CD8-positive, alpha-beta memory T cell (primary cell): ENCODE measurements at regions not wholly inside any gene's neighbourhood (a gene's known extent, or its start where the extent isn't known, plus 50 kb on each side); places are given as distances from the start of the nearest gene placed in this dataset.
A peak's percentile ranks its signal among the peaks of the same experiment; 100 is the strongest.

Source experiments
- CTCF ChIA-PET: fragments of 350-600 bp; sonication (Branson Sonifier 250); formaldehyde crosslinking; loops from one replicate; lab custom pipeline; 2021; ENCODE audit warnings: antibody characterized with exemption; lab: Charles Lee
- POLR2A ChIA-PET: fragments of 350-600 bp; sonication (Branson Sonifier 250); formaldehyde crosslinking; loops from one replicate; lab custom pipeline; 2021; ENCODE audit warnings: antibody characterized with exemption; lab: Charles Lee
- DNase-seq, 5 donors: peaks; one replicate each; pipeline versions ENCODE4 v3.0.0 to v3.0.0-alpha.2; 2020 to 2022; ENCODE audit warnings: mixed read lengths in 1 of 5
- H3K27ac ChIP-seq: one replicate; pipeline ENCODE4 v1.7.0; 2013; ENCODE audit warnings: low read depth, mild to moderate bottlenecking, low read length, moderate library complexity
- H3K27me3 ChIP-seq: 2 replicates; pipeline ENCODE4 v1.7.0; 2013; ENCODE audit warnings: low read length, mild to moderate bottlenecking; ENCODE audit not compliant: insufficient read depth, poor library complexity, severe bottlenecking
- H3K36me3 ChIP-seq: 2 replicates; pipeline ENCODE4 v1.7.0; 2013; ENCODE audit warnings: mild to moderate bottlenecking, low read length, moderate library complexity; ENCODE audit not compliant: insufficient read depth
- H3K4me1 ChIP-seq: 2 replicates; pipeline ENCODE4 v1.7.0; 2013; ENCODE audit warnings: mild to moderate bottlenecking, low read length, moderate library complexity; ENCODE audit not compliant: insufficient read depth
- H3K4me3 ChIP-seq: 2 replicates; pipeline ENCODE4 v1.7.0; 2013; ENCODE audit warnings: mild to moderate bottlenecking, low read length
- H3K9me3 ChIP-seq: 2 replicates; pipeline ENCODE4 v1.7.0; 2013; ENCODE audit warnings: mild to moderate bottlenecking, low read length
- H3K27ac Mint-ChIP-seq, 8 donors: one replicate each; pipeline ENCODE4 v1.8.0; 2020 to 2021; ENCODE audit warnings: mixed read lengths in 8 of 8, mild to moderate bottlenecking in 6 of 8, inconsistent platforms in 3 of 8, moderate library complexity in 3 of 8
- H3K27me3 Mint-ChIP-seq, 2 donors: one replicate each; pipeline ENCODE4 v1.8.0; 2020 to 2021; ENCODE audit warnings: mixed read lengths in 2 of 2, mild to moderate bottlenecking in 1 of 2, moderate library complexity in 1 of 2
- H3K36me3 Mint-ChIP-seq, 3 donors: one replicate each; pipeline ENCODE4 v1.8.0; 2020 to 2021; ENCODE audit warnings: mixed read lengths in 3 of 3, inconsistent platforms in 1 of 3, mild to moderate bottlenecking in 1 of 3
- H3K4me1 Mint-ChIP-seq, 3 donors: one replicate each; pipeline ENCODE4 v1.8.0; 2020 to 2021; ENCODE audit warnings: mixed read lengths in 3 of 3, inconsistent platforms in 1 of 3, mild to moderate bottlenecking in 1 of 3
- H3K4me3 Mint-ChIP-seq, 7 donors: one replicate each; pipeline ENCODE4 v1.8.0; 2020 to 2021; ENCODE audit warnings: mixed read lengths in 7 of 7, mild to moderate bottlenecking in 6 of 7, moderate library complexity in 4 of 7, inconsistent platforms in 2 of 7
- H3K9me3 Mint-ChIP-seq, 5 donors: one replicate each; pipeline ENCODE4 v1.8.0; 2020 to 2022; ENCODE audit warnings: mixed read lengths in 5 of 5, mild to moderate bottlenecking in 3 of 5, moderate library complexity in 2 of 5, inconsistent platforms in 1 of 5

DNA sequence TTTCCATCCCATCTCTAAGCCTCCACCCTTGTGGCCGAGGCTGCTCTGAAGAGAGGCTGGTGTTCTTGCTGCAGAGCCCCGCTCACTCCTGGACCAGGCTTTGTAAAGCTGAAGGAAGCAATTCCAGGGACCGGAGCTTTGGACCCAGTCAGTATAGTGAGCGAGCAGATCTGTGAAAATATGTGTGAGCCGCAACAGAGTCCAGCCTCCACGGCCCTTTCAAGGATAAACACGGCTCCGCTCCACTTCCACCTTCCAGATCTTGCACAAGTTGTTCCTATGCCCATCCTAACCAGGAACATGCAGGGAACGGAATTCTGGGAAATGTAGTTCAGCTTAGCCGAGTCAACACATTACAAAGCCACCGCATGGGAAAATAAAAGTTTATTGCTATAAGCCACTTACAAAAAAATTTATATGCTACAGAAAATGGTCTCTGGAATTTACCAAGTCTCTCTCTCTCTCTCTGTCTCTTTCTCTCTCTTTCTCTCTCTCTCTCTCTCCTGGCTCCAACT lies 151.7 kb upstream of the ZNF521 start:
- H3K36me3 ChIP-seq: no peaks in the 10 kb centered on the region
- no peak for DNase-seq
- H3K36me3 Mint-ChIP-seq: no peaks in the 10 kb centered on the region
- H3K4me3 Mint-ChIP-seq: no peak overlapping the region
- H3K4me3 ChIP-seq: no peak overlapping the region
- peaks cover 0 to 2% (median 0%) of the 10 kb centered on the region in 5 donors for H3K9me3 Mint-ChIP-seq
- no peaks in the 10 kb centered on the region for H3K27me3 ChIP-seq
- no peak overlapping the region for H3K27ac ChIP-seq
- no peaks in the 10 kb centered on the region for H3K4me1 Mint-ChIP-seq
- H3K27me3 Mint-ChIP-seq: peaks cover 0 to 2% of the 10 kb centered on the region in 2 donors
- CTCF ChIA-PET: no interaction called here
- no peak overlapping the region for H3K27ac Mint-ChIP-seq
- POLR2A ChIA-PET: no interaction called here
- H3K9me3 ChIP-seq: no peaks in the 10 kb centered on the region
- no peaks in the 10 kb centered on the region for H3K4me1 ChIP-seq

DNA sequence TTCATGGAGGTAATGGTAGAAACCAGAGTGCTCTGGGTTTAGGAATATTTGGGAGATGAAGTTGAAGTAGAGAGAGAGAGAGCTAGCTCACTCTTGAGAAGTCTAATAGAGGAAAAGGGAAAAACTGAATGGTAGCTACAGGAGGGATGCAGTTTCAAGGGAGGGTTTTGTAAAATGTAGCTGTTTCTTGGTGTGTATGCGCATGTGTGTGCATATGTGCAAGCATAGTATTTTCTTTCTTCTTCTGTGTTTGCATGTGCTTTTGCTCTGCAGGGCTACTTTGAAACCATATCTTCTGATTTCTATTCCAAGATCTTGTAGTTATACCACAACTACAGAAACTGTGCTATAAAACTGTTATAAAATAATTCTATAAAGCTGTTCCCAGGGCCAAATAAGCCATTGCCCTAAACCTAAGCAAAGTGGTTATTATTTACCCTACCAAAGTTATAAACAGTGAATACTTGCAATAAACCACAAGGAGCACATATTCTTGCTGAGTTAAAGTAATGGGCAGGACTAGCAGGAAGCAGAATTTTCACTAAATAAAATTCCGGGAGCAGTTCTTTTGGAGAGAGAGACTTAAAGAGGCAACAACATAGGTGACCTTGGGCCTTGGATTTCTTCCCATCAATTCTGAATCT lies 145.3 kb upstream of the ZNF521 start:
- no peaks in the 10 kb centered on the region for H3K36me3 Mint-ChIP-seq
- Histone ChIP-seq H3K4me1 (no peaks in the 10 kb centered on the region), H3K27ac (no peak overlapping the region), H3K27me3 (no peaks in the 10 kb centered on the region), H3K9me3 (no peaks in the 10 kb centered on the region), H3K4me3 (no peak overlapping the region), H3K36me3 (no peaks in the 10 kb centered on the region)
- ChIA-PET POLR2A (no interaction called here), CTCF (no interaction called here)
- peaks cover 0 to 2% of the 10 kb centered on the region in 2 donors for H3K27me3 Mint-ChIP-seq
- H3K27ac Mint-ChIP-seq: no peak overlapping the region
- peaks cover 0 to 9% (median 2%) of the 10 kb centered on the region in 5 donors for H3K9me3 Mint-ChIP-seq
- no peaks in the 10 kb centered on the region for H3K4me1 Mint-ChIP-seq
- no peak for DNase-seq
- no peak overlapping the region for H3K4me3 Mint-ChIP-seq

DNA sequence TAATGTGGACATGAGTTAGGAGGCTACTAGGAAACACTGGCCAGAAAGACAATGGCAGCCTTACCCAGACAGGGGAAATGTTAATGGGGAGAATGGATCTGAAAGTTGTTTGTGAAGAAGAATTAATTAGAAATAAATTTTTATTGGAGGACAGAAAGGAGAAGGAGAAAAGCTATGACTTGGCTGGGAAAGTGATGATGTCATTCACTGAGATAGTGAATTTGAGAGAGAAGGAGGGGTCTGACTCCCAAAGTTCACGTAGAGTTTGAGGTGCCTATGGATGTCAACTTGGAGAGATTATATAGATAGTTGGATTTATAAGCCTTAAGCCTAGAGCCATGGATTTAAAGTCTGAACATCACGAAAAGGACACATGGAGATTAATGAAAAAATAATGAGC lies 144.6 kb upstream of the ZNF521 start:
- DNase-seq: no peak
- no peaks in the 10 kb centered on the region for H3K27me3 ChIP-seq
- no peak overlapping the region for H3K27ac ChIP-seq
- Mint-ChIP-seq H3K4me3 (no peak overlapping the region), H3K36me3 (no peaks in the 10 kb centered on the region), H3K27ac (no peak overlapping the region), H3K4me1 (no peaks in the 10 kb centered on the region), H3K9me3 (peaks cover 0 to 9% (median 2%) of the 10 kb centered on the region in 5 donors), H3K27me3 (peaks cover 0 to 2% of the 10 kb centered on the region in 2 donors)
- H3K4me1 ChIP-seq: no peaks in the 10 kb centered on the region
- no peak overlapping the region for H3K4me3 ChIP-seq
- CTCF ChIA-PET: no interaction called here
- POLR2A ChIA-PET: no interaction called here
- H3K9me3 ChIP-seq: no peaks in the 10 kb centered on the region
- no peaks in the 10 kb centered on the region for H3K36me3 ChIP-seq

DNA sequence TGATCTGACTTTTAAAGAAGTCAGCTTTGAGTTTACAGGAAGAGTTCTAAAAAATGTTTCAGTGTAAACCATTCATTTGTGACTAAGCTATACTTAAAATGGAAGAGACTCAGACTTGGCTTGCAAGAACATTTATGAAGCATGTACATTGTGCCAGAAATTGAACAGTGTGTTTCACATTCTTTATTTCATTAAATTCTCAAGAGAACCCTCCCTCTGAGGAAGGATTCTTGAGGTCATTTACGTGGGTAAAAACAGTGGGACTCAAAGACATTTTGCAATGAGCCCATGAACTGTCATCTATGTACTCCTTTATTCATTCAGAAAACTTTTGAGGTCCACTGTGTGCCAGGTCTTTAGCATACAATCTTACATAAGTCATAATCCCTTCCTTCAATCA lies 143.6 kb upstream of the ZNF521 start:
- Mint-ChIP-seq H3K27me3 (peaks cover 0 to 2% of the 10 kb centered on the region in 2 donors), H3K9me3 (peaks cover 0 to 13% (median 2%) of the 10 kb centered on the region in 5 donors), H3K36me3 (no peaks in the 10 kb centered on the region), H3K4me1 (no peaks in the 10 kb centered on the region), H3K27ac (no peak overlapping the region), H3K4me3 (no peak overlapping the region)
- Histone ChIP-seq H3K27ac (no peak overlapping the region), H3K27me3 (no peaks in the 10 kb centered on the region), H3K36me3 (no peaks in the 10 kb centered on the region), H3K4me1 (no peaks in the 10 kb centered on the region), H3K9me3 (no peaks in the 10 kb centered on the region), H3K4me3 (no peak overlapping the region)
- CTCF ChIA-PET: no interaction called here
- POLR2A ChIA-PET: no interaction called here
- no peak for DNase-seq

DNA sequence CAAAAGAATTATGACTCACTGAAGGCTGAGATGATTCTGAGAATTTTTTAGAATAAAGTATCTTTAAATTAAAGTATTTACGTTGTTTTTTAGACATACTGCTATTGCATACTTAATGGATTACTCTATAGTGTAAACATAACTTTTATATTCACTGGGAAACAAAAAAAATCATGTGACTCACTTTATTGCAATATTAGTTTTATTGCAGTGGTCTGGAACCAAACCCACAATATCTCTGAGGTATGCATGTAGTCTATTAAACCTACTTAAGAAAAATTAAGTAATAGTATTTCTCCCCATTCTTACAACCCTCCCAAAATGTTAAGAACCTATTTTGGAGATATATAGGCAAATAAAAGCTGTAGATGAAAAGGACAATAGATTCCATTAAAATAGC lies 142.9 kb upstream of the ZNF521 start:
- DNase-seq: no peak
- ChIA-PET POLR2A (no interaction called here), CTCF (no interaction called here)
- no peak overlapping the region for H3K4me3 Mint-ChIP-seq
- H3K36me3 Mint-ChIP-seq: no peaks in the 10 kb centered on the region
- H3K4me3 ChIP-seq: no peak overlapping the region
- H3K27me3 ChIP-seq: no peaks in the 10 kb centered on the region
- H3K27me3 Mint-ChIP-seq: peaks cover 0 to 2% of the 10 kb centered on the region in 2 donors
- no peak overlapping the region for H3K27ac Mint-ChIP-seq
- no peaks in the 10 kb centered on the region for H3K4me1 ChIP-seq
- no peak overlapping the region for H3K27ac ChIP-seq
- H3K9me3 Mint-ChIP-seq: peaks cover 0 to 13% (median 2%) of the 10 kb centered on the region in 5 donors
- H3K4me1 Mint-ChIP-seq: no peaks in the 10 kb centered on the region
- H3K9me3 ChIP-seq: no peaks in the 10 kb centered on the region
- no peaks in the 10 kb centered on the region for H3K36me3 ChIP-seq

DNA sequence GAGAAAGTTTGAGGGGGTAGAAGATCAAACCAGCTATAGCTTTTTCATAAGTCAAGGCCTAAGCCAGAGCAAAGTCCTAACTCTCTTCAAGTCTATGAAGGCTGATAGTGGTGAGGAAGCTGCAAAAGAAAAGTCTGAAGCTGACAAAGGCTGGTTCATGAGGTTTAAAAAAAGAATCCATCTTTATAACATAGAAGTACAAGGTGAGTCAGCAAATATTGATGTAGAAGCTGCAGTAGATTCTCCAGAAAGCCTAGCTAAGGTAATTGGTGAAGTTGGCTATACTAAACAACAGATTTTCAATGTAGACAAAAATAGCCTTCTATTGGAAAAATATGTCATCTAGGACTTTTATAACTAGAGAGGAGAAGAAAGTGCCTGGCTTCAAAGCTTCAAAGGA lies 141.4 kb upstream of the ZNF521 start:
- Mint-ChIP-seq H3K27me3 (peaks cover 0 to 2% of the 10 kb centered on the region in 2 donors), H3K27ac (no peak overlapping the region), H3K9me3 (peaks cover 0 to 13% (median 0%) of the 10 kb centered on the region in 5 donors), H3K4me1 (no peaks in the 10 kb centered on the region), H3K4me3 (no peak overlapping the region), H3K36me3 (no peaks in the 10 kb centered on the region)
- no peaks in the 10 kb centered on the region for H3K4me1 ChIP-seq
- no peaks in the 10 kb centered on the region for H3K9me3 ChIP-seq
- no peak overlapping the region for H3K27ac ChIP-seq
- ChIA-PET CTCF (no interaction called here), POLR2A (no interaction called here)
- H3K27me3 ChIP-seq: no peaks in the 10 kb centered on the region
- H3K4me3 ChIP-seq: no peak overlapping the region
- no peak for DNase-seq
- H3K36me3 ChIP-seq: no peaks in the 10 kb centered on the region

DNA sequence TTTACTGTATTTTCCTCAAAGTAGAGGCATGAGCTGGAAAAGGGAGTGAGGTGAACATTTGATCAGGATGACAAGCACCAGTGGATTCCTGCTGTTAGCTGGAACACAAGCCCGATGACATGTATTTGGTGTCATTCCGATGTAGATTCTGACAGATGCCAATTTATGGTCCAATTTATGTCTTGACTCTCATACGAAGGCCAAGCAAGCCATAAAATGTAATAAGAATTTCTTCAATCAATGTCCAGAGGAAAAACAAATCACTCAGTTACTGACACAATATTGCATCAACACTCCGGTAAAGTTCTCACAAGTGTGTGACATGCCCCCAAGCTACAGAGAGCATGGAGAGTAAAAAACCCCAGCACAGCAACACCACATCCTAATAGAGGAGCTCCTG lies 138.3 kb upstream of the ZNF521 start:
- Histone ChIP-seq H3K4me1 (no peaks in the 10 kb centered on the region), H3K27me3 (no peaks in the 10 kb centered on the region), H3K27ac (no peak overlapping the region), H3K36me3 (no peaks in the 10 kb centered on the region), H3K9me3 (no peaks in the 10 kb centered on the region), H3K4me3 (no peak overlapping the region)
- DNase-seq: no peak
- Mint-ChIP-seq H3K27ac (no peak overlapping the region), H3K36me3 (no peaks in the 10 kb centered on the region), H3K4me1 (no peaks in the 10 kb centered on the region), H3K9me3 (peaks cover 0 to 13% (median 2%) of the 10 kb centered on the region in 5 donors), H3K27me3 (no peaks in the 10 kb centered on the region), H3K4me3 (no peak overlapping the region)
- ChIA-PET POLR2A (no interaction called here), CTCF (no interaction called here)

DNA sequence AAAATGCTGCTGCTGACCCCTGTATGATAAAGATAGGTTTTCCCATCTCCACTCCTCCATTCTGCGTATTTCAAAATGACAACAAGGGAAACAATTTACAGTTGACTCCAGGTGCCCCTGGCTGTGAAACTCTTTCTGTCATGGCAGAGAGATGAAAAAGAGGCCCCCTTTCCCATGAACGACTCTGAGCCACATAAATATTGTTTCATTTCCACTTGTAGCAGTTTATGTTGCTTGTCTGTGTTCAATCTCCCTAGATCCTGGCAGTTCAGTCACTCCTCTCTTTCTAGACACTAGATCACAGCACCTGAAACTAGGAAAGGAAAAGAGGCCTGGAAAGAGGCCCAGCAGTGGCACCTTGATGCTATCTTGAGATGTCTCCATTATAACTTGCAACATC lies 121.0 kb upstream of the ZNF521 start:
- ChIA-PET POLR2A (no interaction called here), CTCF (no interaction called here)
- Mint-ChIP-seq H3K27me3 (no peaks in the 10 kb centered on the region), H3K36me3 (no peaks in the 10 kb centered on the region), H3K27ac (peak overlapping the region in 1 of 8 donors; percentile 6), H3K4me3 (no peak overlapping the region), H3K9me3 (peaks cover 3 to 11% (median 7%) of the 10 kb centered on the region in 5 donors), H3K4me1 (no peaks in the 10 kb centered on the region)
- Histone ChIP-seq H3K27ac (no peak overlapping the region), H3K4me1 (no peaks in the 10 kb centered on the region), H3K4me3 (no peak overlapping the region), H3K36me3 (no peaks in the 10 kb centered on the region), H3K9me3 (no peaks in the 10 kb centered on the region), H3K27me3 (no peaks in the 10 kb centered on the region)
- DNase-seq: no peak
